ENCODE measurements at regions not wholly inside any gene's neighbourhood (a gene's known extent, or its start where the extent isn't known, plus 50 kb on each side); places are given as distances from the start of the nearest gene placed in this dataset.
"Not testable (repeated sequence)": the region's sequence is repeated elsewhere in the genome, so short reads cannot be mapped to it uniquely, and the experiment has no call there.

- no peak for DNase-seq
These were observed 830.8 kb downstream of the LUZP2 start for GRCh38 chr11:25327656-25328055.

GRCh38 chr11:25339281-25339680 lies 842.4 kb downstream of the LUZP2 start:
- DNase-seq = no peak

- no peak for DNase-seq
These were observed 852.7 kb downstream of the LUZP2 start for GRCh38 chr11:25349537-25349936.

GRCh38 chr11:25350899-25351803 lies 854.3 kb downstream of the LUZP2 start:
- DNase-seq = no peak

- DNase-seq = no peak
These were observed 860.3 kb downstream of the LUZP2 start for GRCh38 chr11:25357133-25357532.

GRCh38 chr11:25377466-25377865 lies 880.6 kb downstream of the LUZP2 start:
- DNase-seq = no peak

- no peak for DNase-seq
These were observed 900.0 kb downstream of the LUZP2 start for GRCh38 chr11:25396847-25397246.

GRCh38 chr11:25408146-25408545 lies 911.3 kb downstream of the LUZP2 start:
- no peak for DNase-seq

GRCh38 chr11:25415793-25416192 lies 916.1 kb upstream of the ANO3 start:
- DNase-seq = no peak

GRCh38 chr11:25423436-25424199 lies 908.3 kb upstream of the ANO3 start:
- no peak for DNase-seq

GRCh38 chr11:25432376-25432775 lies 899.6 kb upstream of the ANO3 start:
- DNase-seq = no peak

GRCh38 chr11:25435197-25435596 lies 896.7 kb upstream of the ANO3 start:
- no peak for DNase-seq

- DNase-seq = no peak
These were observed 895.6 kb upstream of the ANO3 start for GRCh38 chr11:25436326-25436725.

GRCh38 chr11:25441421-25441820 lies 890.5 kb upstream of the ANO3 start:
- DNase-seq = no peak

GRCh38 chr11:25449091-25449490 lies 882.8 kb upstream of the ANO3 start:
- DNase-seq = no peak

- no peak for DNase-seq
These were observed 878.5 kb upstream of the ANO3 start for GRCh38 chr11:25453471-25453870.

- no peak for DNase-seq
These were observed 875.7 kb upstream of the ANO3 start for GRCh38 chr11:25456211-25456610.

GRCh38 chr11:25483915-25484635 lies 847.9 kb upstream of the ANO3 start:
- no peak for DNase-seq

GRCh38 chr11:25485315-25485714 lies 846.6 kb upstream of the ANO3 start:
- DNase-seq = no peak

- not testable (repeated sequence) for DNase-seq
These were observed 845.6 kb upstream of the ANO3 start for GRCh38 chr11:25486338-25486737.

GRCh38 chr11:25488176-25488575 lies 843.8 kb upstream of the ANO3 start:
- not testable (repeated sequence) for DNase-seq

- DNase-seq = not testable (repeated sequence)
These were observed 830.5 kb upstream of the ANO3 start for GRCh38 chr11:25501426-25501825.

- no peak for DNase-seq
These were observed 816.4 kb upstream of the ANO3 start for GRCh38 chr11:25515576-25515975.

Data from stimulated activated CD4-positive, alpha-beta T cell treated with anti-CD3 and anti-CD28 coated beads, Interleukin-4, amount 100 ng/mL, for 24 hours (primary cell).